ENCODE measurements at regions not wholly inside any gene's neighbourhood (a gene's known extent, or its start where the extent isn't known, plus 50 kb on each side); places are given as distances from the start of the nearest gene placed in this dataset.
"Not testable (repeated sequence)": the region's sequence is repeated elsewhere in the genome, so short reads cannot be mapped to it uniquely, and the experiment has no call there.

- ATAC-seq (no peak), DNase-seq (no peak)
- intact Hi-C loops (cut with micrococcal nuclease), result no loop called here
- Mint-ChIP-seq H3K4me1 (peaks cover 0 to 13% (median 4%) of the 10 kb centered on the region in 7 donors), H3K9me3 (peaks cover 0 to 2% (median 0%) of the 10 kb centered on the region in 11 donors), H3K27me3 (no peaks in the 10 kb centered on the region), H3K27ac (no peak overlapping the region), H3K36me3 (no peaks in the 10 kb centered on the region), H3K4me3 (no peak overlapping the region)
- Histone ChIP-seq H3K36me3 (ENCODE audit: control insufficient read depth in 2 of 3, insufficient read depth in 3 of 3, low read length in 3 of 3) (no peaks in the 10 kb centered on the region), H3K9me3 (ENCODE audit: control insufficient read depth in 2 of 3, low read length in 3 of 3) (no peaks in the 10 kb centered on the region), H3K27ac (ENCODE audit: low read depth, low read length) (no peak overlapping the region), H3K4me3 (ENCODE audit: low read length) (no peak overlapping the region), H3K27me3 (ENCODE audit: control insufficient read depth in 2 of 2, insufficient read depth in 2 of 2, low read length in 2 of 2) (no peaks in the 10 kb centered on the region), H3K4me1 (ENCODE audit: control insufficient read depth in 2 of 2, insufficient read depth in 2 of 2, low read length in 2 of 2) (no peaks in the 10 kb centered on the region)
- POLR2A ChIA-PET, result no interaction called here
- CTCF ChIA-PET, result no interaction called here
These were observed 52.8 kb upstream of the TFRC start for GRCh38 chr3:196134691-196135090.

- ATAC-seq; H3K27me3 Mint-ChIP-seq; H3K27ac ChIP-seq (ENCODE audit: low read depth, low read length); H3K9me3 Mint-ChIP-seq; H3K4me3 Mint-ChIP-seq; intact Hi-C loops (cut with micrococcal nuclease); H3K36me3 ChIP-seq (ENCODE audit: control insufficient read depth in 2 of 3, insufficient read depth in 3 of 3, low read length in 3 of 3); H3K4me3 ChIP-seq (ENCODE audit: low read length); H3K9me3 ChIP-seq (ENCODE audit: control insufficient read depth in 2 of 3, low read length in 3 of 3); H3K27ac Mint-ChIP-seq; DNase-seq; H3K36me3 Mint-ChIP-seq; CTCF ChIA-PET; H3K27me3 ChIP-seq (ENCODE audit: control insufficient read depth in 2 of 2, insufficient read depth in 2 of 2, low read length in 2 of 2); H3K4me1 ChIP-seq (ENCODE audit: control insufficient read depth in 2 of 2, insufficient read depth in 2 of 2, low read length in 2 of 2): not testable (repeated sequence)
- POLR2A ChIA-PET, result interaction anchor here (0.6 to 0.8 kb wide), 2 partner anchors 11 to 582 kb away, joined by 4 to 6 read pairs; no protein-coding TSS in a partner anchor
- H3K4me1 Mint-ChIP-seq, result peaks cover 0 to 16% (median 4%) of the 10 kb centered on the region in 7 donors
These were observed 52.0 kb upstream of the TFRC start for GRCh38 chr3:196133869-196134268.

DNA sequence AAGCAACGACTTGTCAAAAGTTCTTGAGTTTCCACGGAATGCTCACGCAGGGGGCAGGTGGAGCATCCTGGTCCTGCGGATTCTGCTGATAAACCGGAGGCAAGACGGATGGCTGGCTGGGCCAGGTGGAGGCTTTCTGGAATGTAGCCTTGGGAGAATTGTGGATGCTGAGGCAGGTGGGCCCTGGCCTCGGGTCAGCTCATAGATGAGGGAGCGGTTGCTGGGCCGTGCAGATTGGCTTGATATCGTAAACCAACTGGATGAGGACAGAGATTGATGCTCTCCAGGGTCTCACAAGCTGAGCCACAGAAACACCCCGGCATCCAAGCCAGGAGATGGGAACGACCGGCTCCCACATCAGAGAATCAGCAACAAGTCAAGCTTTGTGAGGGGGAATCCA lies 50.0 kb upstream of the TFRC start:
- ChIA-PET POLR2A (no interaction called here), CTCF (no interaction called here)
- ATAC-seq (no peak), DNase-seq (no peak)
- no peaks in the 10 kb centered on the region for H3K27me3 Mint-ChIP-seq
- no peak overlapping the region for H3K27ac ChIP-seq (ENCODE audit: low read depth, low read length)
- no peak overlapping the region for H3K4me3 ChIP-seq (ENCODE audit: low read length)
- peaks cover 0 to under 1% (median 0%) of the 10 kb centered on the region in 5 donors for H3K36me3 Mint-ChIP-seq
- peaks cover 0 to 11% of the 10 kb centered on the region in 2 donors for H3K4me1 ChIP-seq (ENCODE audit: control insufficient read depth in 2 of 2, insufficient read depth in 2 of 2, low read length in 2 of 2)
- H3K4me3 Mint-ChIP-seq, result no peak overlapping the region
- H3K9me3 Mint-ChIP-seq, result peaks cover 0 to 2% (median 0%) of the 10 kb centered on the region in 11 donors
- H3K9me3 ChIP-seq (ENCODE audit: control insufficient read depth in 2 of 3, low read length in 3 of 3), result no peaks in the 10 kb centered on the region
- H3K27ac Mint-ChIP-seq, result no peak overlapping the region
- no peaks in the 10 kb centered on the region for H3K36me3 ChIP-seq (ENCODE audit: control insufficient read depth in 2 of 3, insufficient read depth in 3 of 3, low read length in 3 of 3)
- peaks cover 0 to 33% (median 13%) of the 10 kb centered on the region in 7 donors for H3K4me1 Mint-ChIP-seq
- no peaks in the 10 kb centered on the region for H3K27me3 ChIP-seq (ENCODE audit: control insufficient read depth in 2 of 2, insufficient read depth in 2 of 2, low read length in 2 of 2)
- intact Hi-C loops (cut with micrococcal nuclease), result no loop called here

Measured in naive thymus-derived CD4-positive, alpha-beta T cell (primary cell).